ENCODE measurements at regions not wholly inside any gene's neighbourhood (a gene's known extent, or its start where the extent isn't known, plus 50 kb on each side); places are given as distances from the start of the nearest gene placed in this dataset.

GRCh38 chr3:187836823-187837770 lies 91.8 kb upstream of the BCL6 start:
- TF ChIP-seq CTCF (IDR thresholded peaks at IDR 0.05 in 4 of 5, conservative IDR thresholded peaks at IDR 0.05 in 1 of 5) (no peak), POLR2A (IDR thresholded peaks at IDR 0.05) (no peak)

Data from gastrocnemius medialis (tissue), 4 donors.